Retinal pigment epithelial cell (primary cell): ENCODE measurements at regions not wholly inside any gene's neighbourhood (a gene's known extent, or its start where the extent isn't known, plus 50 kb on each side); places are given as distances from the start of the nearest gene placed in this dataset.
"Not testable (repeated sequence)": the region's sequence is repeated elsewhere in the genome, so short reads cannot be mapped to it uniquely, and the experiment has no call there.

ENCODE experiments used
- DNase-seq: peaks from one replicate; pipeline ENCODE4 v3.0.0-alpha.2; 2010; ENCODE audit warnings: low read depth
- H3K4me3 ChIP-seq: 2 replicates; pipeline ENCODE4 v1.5.1; 2011; ENCODE audit warnings: mild to moderate bottlenecking, low read length, control low read depth, moderate library complexity
- TF ChIP-seq, protein P1 (sequence below): conservative IDR thresholded peaks from 2 replicates; pipeline ENCODE4 v1.5.1; 2011; ENCODE audit warnings: low read depth, low read length, control low read depth, inconsistent platforms

DNA sequence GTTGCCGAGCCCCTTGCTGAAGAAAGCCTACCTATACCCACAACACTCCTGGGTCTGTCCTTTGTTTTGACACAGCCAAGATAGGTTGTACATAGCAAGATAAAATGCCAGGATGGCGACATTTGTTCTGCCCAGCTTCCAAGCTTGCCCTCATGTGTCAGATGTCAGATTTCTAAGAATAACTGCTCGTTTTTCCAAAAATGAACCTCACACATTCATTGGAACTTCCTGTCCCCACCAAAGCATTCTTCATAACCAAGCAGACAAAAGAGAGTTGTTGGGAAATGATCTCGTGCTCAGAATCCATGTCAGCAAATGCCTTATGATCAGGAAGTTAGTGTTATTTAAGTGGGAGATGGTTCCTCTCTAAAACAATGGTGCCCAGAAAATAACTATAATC, 210.1 kb downstream of the ZNF608 start:
- DNase-seq, result no peak
- TF ChIP-seq, protein P1, sequence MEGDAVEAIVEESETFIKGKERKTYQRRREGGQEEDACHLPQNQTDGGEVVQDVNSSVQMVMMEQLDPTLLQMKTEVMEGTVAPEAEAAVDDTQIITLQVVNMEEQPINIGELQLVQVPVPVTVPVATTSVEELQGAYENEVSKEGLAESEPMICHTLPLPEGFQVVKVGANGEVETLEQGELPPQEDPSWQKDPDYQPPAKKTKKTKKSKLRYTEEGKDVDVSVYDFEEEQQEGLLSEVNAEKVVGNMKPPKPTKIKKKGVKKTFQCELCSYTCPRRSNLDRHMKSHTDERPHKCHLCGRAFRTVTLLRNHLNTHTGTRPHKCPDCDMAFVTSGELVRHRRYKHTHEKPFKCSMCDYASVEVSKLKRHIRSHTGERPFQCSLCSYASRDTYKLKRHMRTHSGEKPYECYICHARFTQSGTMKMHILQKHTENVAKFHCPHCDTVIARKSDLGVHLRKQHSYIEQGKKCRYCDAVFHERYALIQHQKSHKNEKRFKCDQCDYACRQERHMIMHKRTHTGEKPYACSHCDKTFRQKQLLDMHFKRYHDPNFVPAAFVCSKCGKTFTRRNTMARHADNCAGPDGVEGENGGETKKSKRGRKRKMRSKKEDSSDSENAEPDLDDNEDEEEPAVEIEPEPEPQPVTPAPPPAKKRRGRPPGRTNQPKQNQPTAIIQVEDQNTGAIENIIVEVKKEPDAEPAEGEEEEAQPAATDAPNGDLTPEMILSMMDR, result no peak
- no peak overlapping the region for H3K4me3 ChIP-seq

- TF ChIP-seq, protein P1, result no peak
These were observed 215.5 kb downstream of the ZNF608 start for GRCh38 chr5:124530916-124531315.

DNA sequence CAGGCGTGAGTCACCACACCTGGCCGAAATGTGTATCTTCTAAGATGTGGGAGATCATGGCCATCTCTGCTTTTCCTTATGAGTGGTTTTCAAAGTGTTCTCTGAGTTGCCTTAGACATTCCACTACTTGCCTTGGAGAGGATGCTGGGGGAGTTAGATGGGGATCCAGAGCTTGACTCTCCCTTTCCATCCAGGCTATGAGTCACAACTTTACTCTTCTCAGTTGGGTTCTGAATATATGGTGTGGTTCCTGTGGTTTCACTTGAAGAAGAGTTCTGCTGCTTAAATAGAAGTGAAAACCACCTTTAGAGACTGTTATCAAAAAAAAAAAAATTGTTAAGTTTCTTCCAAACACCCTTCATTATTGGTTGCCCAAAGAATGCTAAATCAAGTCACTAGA, 217.6 kb downstream of the ZNF608 start:
- no peak for DNase-seq
- TF ChIP-seq, protein P1, result no peak
- H3K4me3 ChIP-seq, result no peak overlapping the region

More at GRCh38 chr5:124530916-124531315, 215.5 kb downstream of the ZNF608 start:
- DNase-seq, result no peak
- no peak overlapping the region for H3K4me3 ChIP-seq

DNA sequence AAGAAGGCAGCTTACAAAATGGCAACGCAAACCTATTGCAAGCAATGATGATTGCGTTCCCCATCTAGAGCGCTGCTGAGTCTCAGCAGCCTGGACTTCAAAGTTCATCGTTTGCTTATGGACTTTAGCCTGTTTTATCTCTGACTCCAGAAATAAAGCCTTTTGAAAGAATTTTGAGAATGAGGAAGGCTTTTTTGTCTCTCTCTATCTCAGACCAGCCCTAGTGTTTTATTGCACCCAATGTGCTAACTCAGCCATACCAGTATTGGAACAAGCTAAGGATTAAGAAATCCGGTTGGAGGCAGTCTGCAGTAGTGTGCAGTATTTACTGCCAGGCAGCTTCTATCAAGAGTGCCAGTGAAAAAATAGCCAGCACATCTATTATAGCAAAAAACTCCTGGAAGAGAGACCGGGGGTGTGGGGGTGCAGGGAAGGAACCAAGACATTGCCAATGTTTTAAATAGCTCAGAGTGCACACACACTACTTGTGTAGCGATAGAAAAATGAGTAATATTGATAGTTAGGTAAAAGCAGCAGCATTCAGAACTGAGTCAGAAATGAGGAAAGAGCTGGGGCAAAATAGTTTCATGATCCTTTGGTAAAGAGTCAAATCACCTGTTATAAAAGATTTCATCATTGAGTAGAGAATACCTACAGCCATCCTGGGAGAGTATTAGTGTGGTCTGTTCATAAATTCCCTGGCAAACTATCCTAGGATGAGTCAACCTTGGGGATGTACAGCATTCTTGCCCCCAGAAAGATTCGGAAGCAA, 219.0 kb downstream of the ZNF608 start:
- no peak overlapping the region for H3K4me3 ChIP-seq
- no peak for DNase-seq
- TF ChIP-seq, protein P1, result no peak

GRCh38 chr5:124526079-124526478, 220.4 kb downstream of the ZNF608 start:
- not testable (repeated sequence) for H3K4me3 ChIP-seq, DNase-seq

- TF ChIP-seq, protein P1, result no peak
- DNase-seq, result no peak
These were observed 221.7 kb downstream of the ZNF608 start for GRCh38 chr5:124524552-124525232.

DNA sequence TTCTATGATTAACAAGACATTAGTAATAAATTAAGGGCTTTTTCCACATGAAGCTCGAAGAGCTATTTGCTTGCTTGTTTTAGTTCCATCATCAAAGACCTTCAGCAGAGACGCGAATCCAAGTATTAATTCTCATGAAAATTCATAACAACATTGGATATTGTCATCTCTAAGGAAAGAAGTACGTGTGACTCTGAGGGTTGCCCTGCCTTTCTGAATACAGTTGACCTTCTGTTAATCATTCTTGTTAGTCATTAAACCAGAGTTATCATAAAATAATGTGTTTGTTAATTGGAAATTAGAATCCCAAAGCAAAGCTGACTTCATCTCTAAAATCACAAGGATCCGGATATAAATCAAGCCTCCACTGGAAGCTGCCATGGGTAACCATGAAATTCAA, 222.5 kb downstream of the ZNF608 start:
- TF ChIP-seq, protein P1, result no peak
- no peak for DNase-seq
- no peak overlapping the region for H3K4me3 ChIP-seq

More at GRCh38 chr5:124524552-124525232, 221.7 kb downstream of the ZNF608 start:
- H3K4me3 ChIP-seq, result no peak overlapping the region
